IMR-90 (cell line): ENCODE measurements at regions not wholly inside any gene's neighbourhood (a gene's known extent, or its start where the extent isn't known, plus 50 kb on each side); places are given as distances from the start of the nearest gene placed in this dataset.

Source experiments
- ATAC-seq: fragments of 200-7000 bp; cut with Tn5 transposase; 2 replicates; pipeline ENCODE4 v1.9.1; 2020; ENCODE audit warnings: low read depth, mild to moderate bottlenecking, moderate library complexity
- BruUV-seq: library from RNA; stranded (reverse); fragments of 400-500 nt; replicated peaks from 2 replicates; lab custom pipeline; 2021; lab: Mats Ljungman, UMichigan
- CTCF ChIA-PET: fragments of 300-600 bp; formaldehyde crosslinking; extraction: SDS; loops from one replicate; lab custom pipeline; 2021; ENCODE audit warnings: antibody characterized with exemption; lab: Yijun Ruan, JAX
- POLR2A ChIA-PET: fragments of 300-600 bp; sonication (Branson Sonifier 250); formaldehyde crosslinking; loops from one replicate; lab custom pipeline; 2022; ENCODE audit warnings: antibody characterized with exemption; ENCODE audit not compliant: unreplicated experiment; lab: Charles Lee
- DNase-seq: peaks from one replicate; pipeline ENCODE4 v3.0.0; 2013
- H2AFZ ChIP-seq: replicated peaks from 2 replicates; pipeline ENCODE3; 2013; ENCODE audit warnings: low read length, mild to moderate bottlenecking; ENCODE audit not compliant: poor library complexity
- H2AK5ac ChIP-seq: 2 replicates; pipeline ENCODE4 v1.6.1; 2013; ENCODE audit warnings: low read depth, low read length, inconsistent platforms
- H2AK9ac ChIP-seq: replicated peaks from 2 replicates; pipeline ENCODE3; 2013; ENCODE audit warnings: mild to moderate bottlenecking, low read depth, low read length, moderate library complexity; ENCODE audit not compliant: poor library complexity
- H2BK120ac ChIP-seq: 2 replicates; pipeline ENCODE4 v1.6.1; 2013; ENCODE audit warnings: low read depth, low read length, inconsistent platforms
- H2BK15ac ChIP-seq: 3 replicates; pipeline ENCODE4 v1.6.1; 2013; ENCODE audit warnings: low read depth, low read length, inconsistent platforms
- H2BK20ac ChIP-seq: 2 replicates; pipeline ENCODE4 v1.6.1; 2013; ENCODE audit warnings: low read depth, mild to moderate bottlenecking, inconsistent platforms, low read length, moderate library complexity
- H2BK5ac ChIP-seq: 2 replicates; pipeline ENCODE4 v1.6.1; 2013; ENCODE audit warnings: mild to moderate bottlenecking, low read depth, low read length, inconsistent platforms; ENCODE audit not compliant: poor library complexity, severe bottlenecking
- H3K14ac ChIP-seq: replicated peaks from 2 replicates; pipeline ENCODE4 v1.6.1; 2013; ENCODE audit warnings: low read depth, low read length, inconsistent platforms
- H3K18ac ChIP-seq: 2 replicates; pipeline ENCODE4 v1.6.1; 2013; ENCODE audit warnings: low read depth, low read length, control low read depth
- H3K23ac ChIP-seq: 2 replicates; pipeline ENCODE4 v1.6.1; 2013; ENCODE audit warnings: low read depth, low read length, inconsistent platforms
- H3K27ac ChIP-seq: 2 replicates; pipeline ENCODE4 v1.5.1; 2013; ENCODE audit warnings: mild to moderate bottlenecking, control low read depth, low read length; ENCODE audit not compliant: insufficient read depth
- H3K27me3 ChIP-seq: 2 replicates; pipeline ENCODE4 v1.6.1; 2013; ENCODE audit warnings: low read length; ENCODE audit not compliant: control insufficient read depth, insufficient read depth
- H3K36me3 ChIP-seq: 2 replicates; pipeline ENCODE4 v1.6.1; 2013; ENCODE audit warnings: low read length, mixed read lengths; ENCODE audit not compliant: control insufficient read depth, insufficient read depth
- H3K4ac ChIP-seq: 2 replicates; pipeline ENCODE4 v1.6.1; 2013; ENCODE audit warnings: low read depth, low read length, inconsistent platforms
- H3K4me1 ChIP-seq: 2 replicates; pipeline ENCODE4 v1.6.1; 2013; ENCODE audit warnings: low read length, mixed read lengths; ENCODE audit not compliant: control insufficient read depth, insufficient read depth
- H3K4me2 ChIP-seq: 2 replicates; pipeline ENCODE4 v1.6.1; 2013; ENCODE audit warnings: low read depth, mild to moderate bottlenecking, control low read depth, low read length, moderate library complexity
- H3K4me3 ChIP-seq: 2 replicates; pipeline ENCODE4 v1.5.1; 2013; ENCODE audit warnings: low read depth, mild to moderate bottlenecking, control low read depth, low read length, moderate library complexity; ENCODE audit not compliant: insufficient read depth
- H3K56ac ChIP-seq: 2 replicates; pipeline ENCODE4 v1.6.1; 2013; ENCODE audit warnings: low read length, inconsistent platforms; ENCODE audit not compliant: insufficient read depth; ENCODE audit errors: extremely low read depth
- H3K79me1 ChIP-seq, 2 experiments: 2 replicates each; pipeline ENCODE4 v1.6.1; 2013; ENCODE audit warnings: low read length in 2 of 2, inconsistent platforms in 1 of 2, low read depth in 1 of 2
- H3K9ac ChIP-seq: 2 replicates; pipeline ENCODE4 v1.6.1; 2013; ENCODE audit warnings: low read depth, low read length, control low read depth
- H3K9me1 ChIP-seq: 2 replicates; pipeline ENCODE4 v1.6.1; 2013; ENCODE audit warnings: low read length, inconsistent platforms; ENCODE audit not compliant: insufficient read depth
- H3K9me3 ChIP-seq: 2 replicates; pipeline ENCODE4 v1.6.1; 2013; ENCODE audit warnings: low read length; ENCODE audit not compliant: control insufficient read depth, insufficient read depth
- H4K20me1 ChIP-seq: 2 replicates; pipeline ENCODE4 v1.6.1; 2013; ENCODE audit warnings: low read length, inconsistent platforms; ENCODE audit not compliant: insufficient read depth
- H4K5ac ChIP-seq: 2 replicates; pipeline ENCODE4 v1.6.1; 2013; ENCODE audit warnings: mild to moderate bottlenecking, low read depth, low read length, control low read depth
- H4K8ac ChIP-seq, 2 experiments: 2 replicates each; pipeline ENCODE4 v1.6.1; 2013; ENCODE audit warnings: low read depth in 2 of 2, low read length in 2 of 2, control low read depth in 1 of 2, inconsistent platforms in 1 of 2
- H4K91ac ChIP-seq: 2 replicates; pipeline ENCODE4 v1.6.1; 2013; ENCODE audit warnings: low read depth, low read length, inconsistent platforms; ENCODE audit not compliant: insufficient read depth
- BHLHE40 ChIP-seq: fragments of 150-350 bp; IDR thresholded peaks from 2 replicates; pipeline ENCODE4 v1.6.1; 2016; ENCODE audit warnings: mild to moderate bottlenecking, low read depth, low read length
- CEBPB ChIP-seq: IDR thresholded peaks from 2 replicates; pipeline ENCODE4 v1.6.1; 2012; ENCODE audit warnings: low read depth, low read length, improper control_type of control experiment
- CHD1 ChIP-seq: IDR thresholded peaks from 2 replicates; pipeline ENCODE4 v1.6.1; 2012; ENCODE audit warnings: low read depth, low read length, improper control_type of control experiment
- CTCF ChIP-seq: conservative IDR thresholded peaks from 2 replicates; pipeline ENCODE4 v1.5.1; 2012; ENCODE audit warnings: mild to moderate bottlenecking, low read depth, low read length, improper control_type of control experiment
- ELK1 ChIP-seq: fragments of 150-350 bp; IDR thresholded peaks from 2 replicates; pipeline ENCODE4 v1.6.1; 2016; ENCODE audit warnings: low read depth, mild to moderate bottlenecking, low read length, moderate library complexity, borderline replicate concordance
- FOS ChIP-seq: fragments of 150-350 bp; IDR thresholded peaks from 2 replicates; pipeline ENCODE4 v1.6.1; 2016; ENCODE audit warnings: low read depth, low read length
- MAFK ChIP-seq: IDR thresholded peaks from 2 replicates; pipeline ENCODE4 v1.6.1; 2012; ENCODE audit warnings: low read depth, low read length, improper control_type of control experiment
- MAZ ChIP-seq: IDR thresholded peaks from 2 replicates; pipeline ENCODE4 v1.6.1; 2012; ENCODE audit warnings: low read depth, mild to moderate bottlenecking, low read length, improper control_type of control experiment, moderate library complexity, borderline replicate concordance
- MXI1 ChIP-seq: IDR thresholded peaks from 2 replicates; pipeline ENCODE4 v1.6.1; 2012; ENCODE audit warnings: low read depth, mild to moderate bottlenecking, low read length, moderate library complexity, borderline replicate concordance
- NFE2L2 ChIP-seq: fragments of 150-350 bp; IDR thresholded peaks from 2 replicates; pipeline ENCODE4 v1.6.1; 2016; ENCODE audit warnings: low read depth, mild to moderate bottlenecking, low read length
- POLR2A ChIP-seq: IDR thresholded peaks from 2 replicates; pipeline ENCODE4 v1.6.1; 2012; ENCODE audit warnings: mild to moderate bottlenecking, low read depth, low read length
- RAD21 ChIP-seq: IDR thresholded peaks from 2 replicates; pipeline ENCODE4 v1.6.1; 2012; ENCODE audit warnings: low read length, improper control_type of control experiment
- RCOR1 ChIP-seq: IDR thresholded peaks from 2 replicates; pipeline ENCODE4 v1.6.1; 2012; ENCODE audit warnings: mild to moderate bottlenecking, low read length, improper control_type of control experiment; ENCODE audit not compliant: insufficient replicate concordance
- RFX5 ChIP-seq: IDR thresholded peaks from 2 replicates; pipeline ENCODE4 v1.8.0; 2012; ENCODE audit warnings: low read depth, mild to moderate bottlenecking, low read length, moderate library complexity
- SMC3 ChIP-seq: fragments of 150-350 bp; IDR thresholded peaks from 2 replicates; pipeline ENCODE4 v1.6.1; 2016; ENCODE audit warnings: low read depth, mild to moderate bottlenecking, antibody characterized with exemption, low read length, moderate library complexity
- USF2 ChIP-seq: fragments of 150-350 bp; IDR thresholded peaks from 2 replicates; pipeline ENCODE4 v1.6.1; 2017; ENCODE audit warnings: mild to moderate bottlenecking, antibody characterized with exemption, low read length, low read depth
- WGBS, 2 experiments: methylation state at CpG; one replicate each; pipeline versions ENCODE4 v1.1.5 to v1.1.7; 2013; ENCODE audit warnings: missing lambda C conversion rate in 2 of 2; ENCODE audit not compliant: insufficient read length in 1 of 2; ENCODE audit errors: extremely low coverage in 2 of 2; 5-methylcytosine and 5-hydroxymethylcytosine counted together
- dilution Hi-C: fragments of 300-500 bp; cut with HindIII; formaldehyde crosslinking; loops from one replicate; pipeline ENCODE4 v1.14.3; 2018; ENCODE audit warnings: low sequenced_read_pairs; ENCODE audit not compliant: unreplicated experiment
- in situ Hi-C: fragments of 300-500 bp; cut with MboI; formaldehyde crosslinking; loops from 3 replicates; pipeline ENCODE4 v1.14.3; 2019; ENCODE audit warnings: low sequenced_read_pairs, inconsistent platforms, mixed read lengths
- intact Hi-C: fragments of 100-400 bp; cut with micrococcal nuclease; formaldehyde crosslinking; loops from 2 replicates; pipeline ENCODE4 v1.10.0; 2022

GRCh38 chr12:125233319-125233718 lies 168.1 kb downstream of the AACS start:
- Histone ChIP-seq H3K27me3 (no peaks in the 10 kb centered on the region), H4K5ac (no peak overlapping the region), H2BK20ac (no peak overlapping the region), H2AK5ac (no peak overlapping the region), H3K36me3 (no peaks in the 10 kb centered on the region), H3K79me1 (no peaks in the 10 kb centered on the region), H3K9me3 (peaks cover 4% of the 10 kb centered on the region; the same call in 1 of the 2 replicates), H3K23ac (no peak overlapping the region), H4K20me1 (no peaks in the 10 kb centered on the region), H3K18ac (no peak overlapping the region), H3K4ac (no peak overlapping the region), H4K8ac (no peak overlapping the region), H2BK5ac (no peak overlapping the region), H3K4me1 (no peaks in the 10 kb centered on the region), H2AFZ (no peak overlapping the region), H3K4me2 (no peak overlapping the region), H3K9ac (no peak overlapping the region), H2BK15ac (no peak overlapping the region), H3K56ac (no peak overlapping the region), H2BK120ac (no peak overlapping the region), H4K91ac (no peak overlapping the region), H3K14ac (no peak overlapping the region), H3K27ac (no peak overlapping the region), H3K4me3 (no peak overlapping the region), H2AK9ac (no peak overlapping the region), H3K9me1 (no peaks in the 10 kb centered on the region)
- no CpG with 5 or more reads among the region's 1 CpG for WGBS, 2 experiments
- dilution Hi-C loops (no loop called here), intact Hi-C loops (no loop called here), in situ Hi-C loops (no loop called here)
- no TSS peak for BruUV-seq
- DNase-seq (no peak), ATAC-seq (no peak)
- CTCF ChIA-PET, result no interaction called here
- TF ChIP-seq RAD21, result no peak
- TF ChIP-seq CTCF, result no peak
- no peak for TF ChIP-seq NFE2L2
- TF ChIP-seq MAFK, result no peak
- TF ChIP-seq SMC3, result no peak
- TF ChIP-seq USF2, result no peak
- TF ChIP-seq FOS, result no peak
- TF ChIP-seq BHLHE40, result no peak
- no peak for TF ChIP-seq MAZ
- TF ChIP-seq POLR2A, result no peak
- no peak for TF ChIP-seq RCOR1
- no peak for TF ChIP-seq RFX5
- TF ChIP-seq CHD1, result no peak
- no peak for TF ChIP-seq MXI1
- no peak for TF ChIP-seq CEBPB
- TF ChIP-seq ELK1, result no peak
- POLR2A ChIA-PET, result no interaction called here
